HCT116 (cell line): ENCODE measurements at regions not wholly inside any gene's neighbourhood (a gene's known extent, or its start where the extent isn't known, plus 50 kb on each side); places are given as distances from the start of the nearest gene placed in this dataset.

Source experiments
- ATAC-seq: fragments of 200-7000 bp; cut with Tn5 transposase; 2 replicates; pipeline ENCODE4 v1.9.1; 2020; ENCODE audit warnings: mild to moderate bottlenecking, moderate library complexity
- BruUV-seq: library from RNA; stranded (reverse); fragments of 400-500 nt; replicated peaks from 2 replicates; lab custom pipeline; 2021; lab: Mats Ljungman, UMichigan
- CTCF ChIA-PET: fragments of 300-600 bp; sonication (Branson Sonifier 250); formaldehyde crosslinking; loops from one replicate; lab custom pipeline; 2021; ENCODE audit warnings: antibody characterized with exemption; lab: Charles Lee
- POLR2A ChIA-PET: fragments of 300-600, 350-600 bp; sonication (Branson Sonifier 250); formaldehyde crosslinking; loops from one replicate; lab custom pipeline; 2021; ENCODE audit warnings: antibody characterized with exemption; lab: Charles Lee
- RAD21 ChIA-PET, 2 experiments: fragments of 300-600 bp; sonication (Branson Sonifier 250); formaldehyde crosslinking; loops; one replicate each; lab custom pipeline; 2023; ENCODE audit warnings: low total read pairs in 2 of 2; ENCODE audit not compliant: uncharacterized antibody in 2 of 2, unreplicated experiment in 2 of 2, low non-redundant PET in 1 of 2; lab: Charles Lee
- DNase-seq: peaks from one replicate; pipeline ENCODE4 v3.0.0-alpha.2; 2010; ENCODE audit warnings: low read depth, low spot score
- H2AFZ ChIP-seq: fragments of 200-600 bp; shearing (Covaris generic), sonication (generic); 2 replicates; pipeline ENCODE4 v1.6.1; 2017; ENCODE audit warnings: low read depth, mixed run types, mixed read lengths, antibody characterized with exemption, low read length; ENCODE audit not compliant: poor library complexity, severe bottlenecking
- H3K27ac ChIP-seq: 2 replicates; pipeline ENCODE4 v1.5.1; 2012; ENCODE audit warnings: low read depth, low read length
- H3K27me3 ChIP-seq: fragments of 200-600 bp; sonication (generic); 2 replicates; pipeline ENCODE4 v1.6.1; 2016; ENCODE audit warnings: mixed run types, low read length, mixed read lengths; ENCODE audit not compliant: insufficient read depth
- H3K36me3 ChIP-seq, 2 experiments: fragments of 200-500 bp in 1 of 2; fragments of 200-600 bp in 1 of 2; sonication (Bioruptor generic) in 1 of 2; sonication (generic) in 1 of 2; 2 replicates each; pipeline versions ENCODE4 v1.5.1 to v1.6.1; 2014 to 2016; ENCODE audit warnings: low read length in 2 of 2, inconsistent platforms in 1 of 2, mixed read lengths in 1 of 2, mixed run types in 1 of 2; ENCODE audit not compliant: insufficient read depth in 2 of 2, control insufficient read depth in 1 of 2
- H3K4me1 ChIP-seq, 2 experiments: fragments of 200-600 bp in 1 of 2; sonication (generic) in 1 of 2; 2 replicates each; pipeline versions ENCODE4 v1.5.1 to v1.6.1; 2012 to 2017; ENCODE audit warnings: low read length in 2 of 2, inconsistent platforms in 1 of 2, mild to moderate bottlenecking in 1 of 2, mixed read lengths in 1 of 2, mixed run types in 1 of 2, moderate library complexity in 1 of 2; ENCODE audit not compliant: insufficient read depth in 2 of 2, control insufficient read depth in 1 of 2
- H3K4me2 ChIP-seq: fragments of 200-600 bp; sonication (generic); 2 replicates; pipeline ENCODE4 v1.6.1; 2017; ENCODE audit warnings: mixed run types, low read length, mixed read lengths
- H3K4me3 ChIP-seq, 2 experiments: fragments of 200-600 bp in 1 of 2; sonication (generic) in 1 of 2; replicated peaks in 1 of 2; 2 replicates each; pipeline ENCODE4 v1.5.1; 2011 to 2016; ENCODE audit warnings: low read length in 2 of 2, control low read depth in 1 of 2, low read depth in 1 of 2, mild to moderate bottlenecking in 1 of 2, mixed read lengths in 1 of 2, mixed run types in 1 of 2
- H3K79me2 ChIP-seq: fragments of 200-600 bp; sonication (generic); 2 replicates; pipeline ENCODE4 v1.6.1; 2017; ENCODE audit warnings: mild to moderate bottlenecking, mixed run types, low read length, moderate library complexity, mixed read lengths; ENCODE audit not compliant: insufficient read depth
- H3K9ac ChIP-seq: fragments of 200-600 bp; sonication (generic); 2 replicates; pipeline ENCODE4 v1.6.1; 2016; ENCODE audit warnings: low read length, mixed read lengths
- H3K9me2 ChIP-seq: fragments of 200-600 bp; sonication (generic), shearing (Covaris generic); 2 replicates; pipeline ENCODE4 v1.6.1; 2017; ENCODE audit warnings: mixed run types, mild to moderate bottlenecking, moderate library complexity; ENCODE audit not compliant: insufficient read depth
- H3K9me3 ChIP-seq, 2 experiments: fragments of 200-500 bp in 1 of 2; fragments of 200-600 bp in 1 of 2; sonication (Bioruptor generic) in 1 of 2; sonication (generic) in 1 of 2; 2 replicates each; pipeline ENCODE4 v1.6.1; 2014 to 2017; ENCODE audit warnings: low read length in 2 of 2, mixed read lengths in 2 of 2, inconsistent platforms in 1 of 2, low read depth in 1 of 2, mild to moderate bottlenecking in 1 of 2, mixed run types in 1 of 2, moderate library complexity in 1 of 2; ENCODE audit not compliant: control insufficient read depth in 1 of 2, insufficient read depth in 1 of 2
- H4K20me1 ChIP-seq: fragments of 200-600 bp; sonication (generic), shearing (Covaris generic); 2 replicates; pipeline ENCODE4 v1.6.1; 2017; ENCODE audit warnings: mixed run types, mild to moderate bottlenecking, moderate library complexity; ENCODE audit not compliant: insufficient read depth
- CBX3 ChIP-seq: IDR thresholded peaks from 2 replicates; pipeline ENCODE4 v1.6.1; 2012; ENCODE audit warnings: low read depth
- CEBPB ChIP-seq: IDR thresholded peaks from 2 replicates; pipeline ENCODE4 v1.6.1; 2012; ENCODE audit warnings: low read depth
- EGR1 ChIP-seq: IDR thresholded peaks from 2 replicates; pipeline ENCODE4 v1.6.1; 2012; ENCODE audit warnings: low read depth
- ELF1 ChIP-seq: IDR thresholded peaks from 2 replicates; pipeline ENCODE4 v1.6.1; 2012; ENCODE audit warnings: low read depth, borderline replicate concordance
- POLR2A ChIP-seq: IDR thresholded peaks from 2 replicates; pipeline ENCODE4 v1.7.0; 2011; ENCODE audit warnings: borderline replicate concordance; ENCODE audit not compliant: insufficient read depth, insufficient read length; ENCODE audit errors: extremely low read depth
- SIN3A ChIP-seq: IDR thresholded peaks from 2 replicates; pipeline ENCODE4 v1.6.1; 2012; ENCODE audit warnings: low read depth
- SP1 ChIP-seq: IDR thresholded peaks from 2 replicates; pipeline ENCODE4 v1.6.1; 2012; ENCODE audit warnings: low read depth
- SRF ChIP-seq: IDR thresholded peaks from 2 replicates; pipeline ENCODE4 v1.6.1; 2012; ENCODE audit warnings: low read depth
- TCF7L2 ChIP-seq: IDR thresholded peaks from 2 replicates; pipeline ENCODE4 v1.7.0; 2011; ENCODE audit warnings: borderline replicate concordance, inconsistent platforms; ENCODE audit not compliant: insufficient read depth, insufficient read length; ENCODE audit errors: extremely low read depth
- YY1 ChIP-seq: IDR thresholded peaks from 2 replicates; pipeline ENCODE4 v1.6.1; 2011; ENCODE audit warnings: low read length, low read depth, moderate library complexity, mild to moderate bottlenecking; ENCODE audit not compliant: insufficient replicate concordance; ENCODE audit errors: extremely low read depth
- ZFX ChIP-seq: fragments of 450-650 bp; IDR thresholded peaks from 2 replicates; pipeline ENCODE4 v1.6.1; 2017
- ZNF274 ChIP-seq: fragments of 200-500 bp; sonication (Bioruptor generic); IDR thresholded peaks from 2 replicates; pipeline ENCODE4 v1.6.1; 2014; ENCODE audit warnings: mild to moderate bottlenecking, low read depth, low read length, inconsistent platforms
- intact Hi-C: fragments of 100-400 bp; cut with micrococcal nuclease; formaldehyde crosslinking; loops from 2 replicates; pipeline ENCODE4 v1.10.0; 2022
- TF ChIP-seq, protein P1 (sequence below), 3 experiments: fragments of 200-600 bp in 1 of 3; sonication (generic) in 1 of 3; IDR thresholded peaks in 2 of 3; conservative IDR thresholded peaks in 1 of 3; 2 replicates each; pipeline ENCODE4 v1.5.1; 2012 to 2017; ENCODE audit warnings: low read depth in 2 of 3, low read length in 2 of 3, antibody characterized with exemption in 1 of 3, borderline replicate concordance in 1 of 3, control low read depth in 1 of 3, mild to moderate bottlenecking in 1 of 3, mixed read lengths in 1 of 3, mixed run types in 1 of 3, moderate library complexity in 1 of 3; ENCODE audit not compliant: insufficient read depth in 1 of 3
- TF ChIP-seq, protein P2 (sequence below): IDR thresholded peaks from 2 replicates; pipeline ENCODE4 v1.6.1; 2012
- TF ChIP-seq, protein P3 (sequence below): IDR thresholded peaks from 2 replicates; pipeline ENCODE4 v1.6.1; 2012; ENCODE audit warnings: low read depth
- TF ChIP-seq, protein P4 (sequence below): IDR thresholded peaks from 2 replicates; pipeline ENCODE4 v1.6.1; 2011; ENCODE audit warnings: mild to moderate bottlenecking, low read length, moderate library complexity; ENCODE audit not compliant: insufficient replicate concordance; ENCODE audit errors: extremely low read depth
- TF ChIP-seq, protein P5 (sequence below): IDR thresholded peaks from 2 replicates; pipeline ENCODE4 v1.6.1; 2012

DNA sequence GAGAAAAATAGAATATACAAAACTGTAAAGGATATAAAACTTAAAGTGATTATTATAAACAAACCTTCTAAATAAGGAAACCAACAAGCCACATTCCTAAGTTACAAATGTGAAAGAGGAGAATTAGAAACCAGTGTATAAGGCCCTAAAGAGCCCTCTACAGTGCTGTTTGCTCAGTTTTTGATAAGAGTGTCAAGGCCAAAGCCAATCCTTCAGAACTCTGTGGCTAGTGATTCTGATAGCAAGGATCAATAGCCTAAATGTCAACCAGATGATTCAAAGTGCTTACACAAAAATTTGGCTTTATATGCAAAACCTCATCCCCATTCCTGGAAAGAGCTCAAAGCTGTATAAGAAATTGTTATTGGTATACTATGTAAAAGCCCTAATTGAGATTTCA, 104.6 kb upstream of the HTR1E start:
- H3K4me3 ChIP-seq: no peak overlapping the region
- BruUV-seq: no TSS peak
- H3K27ac ChIP-seq: no peak overlapping the region
- DNase-seq (no peak), ATAC-seq (no peak)
- CTCF ChIA-PET: no interaction called here
- H3K79me2 ChIP-seq: no peaks in the 10 kb centered on the region
- no peaks in the 10 kb centered on the region for H3K27me3 ChIP-seq
- TF ChIP-seq, protein P1, sequence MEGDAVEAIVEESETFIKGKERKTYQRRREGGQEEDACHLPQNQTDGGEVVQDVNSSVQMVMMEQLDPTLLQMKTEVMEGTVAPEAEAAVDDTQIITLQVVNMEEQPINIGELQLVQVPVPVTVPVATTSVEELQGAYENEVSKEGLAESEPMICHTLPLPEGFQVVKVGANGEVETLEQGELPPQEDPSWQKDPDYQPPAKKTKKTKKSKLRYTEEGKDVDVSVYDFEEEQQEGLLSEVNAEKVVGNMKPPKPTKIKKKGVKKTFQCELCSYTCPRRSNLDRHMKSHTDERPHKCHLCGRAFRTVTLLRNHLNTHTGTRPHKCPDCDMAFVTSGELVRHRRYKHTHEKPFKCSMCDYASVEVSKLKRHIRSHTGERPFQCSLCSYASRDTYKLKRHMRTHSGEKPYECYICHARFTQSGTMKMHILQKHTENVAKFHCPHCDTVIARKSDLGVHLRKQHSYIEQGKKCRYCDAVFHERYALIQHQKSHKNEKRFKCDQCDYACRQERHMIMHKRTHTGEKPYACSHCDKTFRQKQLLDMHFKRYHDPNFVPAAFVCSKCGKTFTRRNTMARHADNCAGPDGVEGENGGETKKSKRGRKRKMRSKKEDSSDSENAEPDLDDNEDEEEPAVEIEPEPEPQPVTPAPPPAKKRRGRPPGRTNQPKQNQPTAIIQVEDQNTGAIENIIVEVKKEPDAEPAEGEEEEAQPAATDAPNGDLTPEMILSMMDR (IDR thresholded peaks at IDR 0.05 in 2 of 3, conservative IDR thresholded peaks at IDR 0.05 in 1 of 3; ENCODE audit: borderline replicate concordance in 1 of 3, insufficient read depth in 1 of 3, low read depth in 2 of 3, low read length in 2 of 3): no peak
- TF ChIP-seq CBX3: no peak
- no peak for TF ChIP-seq POLR2A
- TF ChIP-seq, protein P2, sequence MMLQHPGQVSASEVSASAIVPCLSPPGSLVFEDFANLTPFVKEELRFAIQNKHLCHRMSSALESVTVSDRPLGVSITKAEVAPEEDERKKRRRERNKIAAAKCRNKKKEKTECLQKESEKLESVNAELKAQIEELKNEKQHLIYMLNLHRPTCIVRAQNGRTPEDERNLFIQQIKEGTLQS: no peak
- no peak for TF ChIP-seq CEBPB
- no peak for TF ChIP-seq TCF7L2
- TF ChIP-seq YY1: no peak
- TF ChIP-seq EGR1: no peak
- no peak for TF ChIP-seq ZNF274
- TF ChIP-seq, protein P3, sequence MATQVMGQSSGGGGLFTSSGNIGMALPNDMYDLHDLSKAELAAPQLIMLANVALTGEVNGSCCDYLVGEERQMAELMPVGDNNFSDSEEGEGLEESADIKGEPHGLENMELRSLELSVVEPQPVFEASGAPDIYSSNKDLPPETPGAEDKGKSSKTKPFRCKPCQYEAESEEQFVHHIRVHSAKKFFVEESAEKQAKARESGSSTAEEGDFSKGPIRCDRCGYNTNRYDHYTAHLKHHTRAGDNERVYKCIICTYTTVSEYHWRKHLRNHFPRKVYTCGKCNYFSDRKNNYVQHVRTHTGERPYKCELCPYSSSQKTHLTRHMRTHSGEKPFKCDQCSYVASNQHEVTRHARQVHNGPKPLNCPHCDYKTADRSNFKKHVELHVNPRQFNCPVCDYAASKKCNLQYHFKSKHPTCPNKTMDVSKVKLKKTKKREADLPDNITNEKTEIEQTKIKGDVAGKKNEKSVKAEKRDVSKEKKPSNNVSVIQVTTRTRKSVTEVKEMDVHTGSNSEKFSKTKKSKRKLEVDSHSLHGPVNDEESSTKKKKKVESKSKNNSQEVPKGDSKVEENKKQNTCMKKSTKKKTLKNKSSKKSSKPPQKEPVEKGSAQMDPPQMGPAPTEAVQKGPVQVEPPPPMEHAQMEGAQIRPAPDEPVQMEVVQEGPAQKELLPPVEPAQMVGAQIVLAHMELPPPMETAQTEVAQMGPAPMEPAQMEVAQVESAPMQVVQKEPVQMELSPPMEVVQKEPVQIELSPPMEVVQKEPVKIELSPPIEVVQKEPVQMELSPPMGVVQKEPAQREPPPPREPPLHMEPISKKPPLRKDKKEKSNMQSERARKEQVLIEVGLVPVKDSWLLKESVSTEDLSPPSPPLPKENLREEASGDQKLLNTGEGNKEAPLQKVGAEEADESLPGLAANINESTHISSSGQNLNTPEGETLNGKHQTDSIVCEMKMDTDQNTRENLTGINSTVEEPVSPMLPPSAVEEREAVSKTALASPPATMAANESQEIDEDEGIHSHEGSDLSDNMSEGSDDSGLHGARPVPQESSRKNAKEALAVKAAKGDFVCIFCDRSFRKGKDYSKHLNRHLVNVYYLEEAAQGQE: no peak
- no peak for TF ChIP-seq SIN3A
- TF ChIP-seq, protein P4, sequence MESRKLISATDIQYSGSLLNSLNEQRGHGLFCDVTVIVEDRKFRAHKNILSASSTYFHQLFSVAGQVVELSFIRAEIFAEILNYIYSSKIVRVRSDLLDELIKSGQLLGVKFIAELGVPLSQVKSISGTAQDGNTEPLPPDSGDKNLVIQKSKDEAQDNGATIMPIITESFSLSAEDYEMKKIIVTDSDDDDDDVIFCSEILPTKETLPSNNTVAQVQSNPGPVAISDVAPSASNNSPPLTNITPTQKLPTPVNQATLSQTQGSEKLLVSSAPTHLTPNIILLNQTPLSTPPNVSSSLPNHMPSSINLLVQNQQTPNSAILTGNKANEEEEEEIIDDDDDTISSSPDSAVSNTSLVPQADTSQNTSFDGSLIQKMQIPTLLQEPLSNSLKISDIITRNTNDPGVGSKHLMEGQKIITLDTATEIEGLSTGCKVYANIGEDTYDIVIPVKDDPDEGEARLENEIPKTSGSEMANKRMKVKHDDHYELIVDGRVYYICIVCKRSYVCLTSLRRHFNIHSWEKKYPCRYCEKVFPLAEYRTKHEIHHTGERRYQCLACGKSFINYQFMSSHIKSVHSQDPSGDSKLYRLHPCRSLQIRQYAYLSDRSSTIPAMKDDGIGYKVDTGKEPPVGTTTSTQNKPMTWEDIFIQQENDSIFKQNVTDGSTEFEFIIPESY: no peak
- no peak for TF ChIP-seq SP1
- no peak for TF ChIP-seq SRF
- no peak for TF ChIP-seq ZFX
- TF ChIP-seq, protein P5, sequence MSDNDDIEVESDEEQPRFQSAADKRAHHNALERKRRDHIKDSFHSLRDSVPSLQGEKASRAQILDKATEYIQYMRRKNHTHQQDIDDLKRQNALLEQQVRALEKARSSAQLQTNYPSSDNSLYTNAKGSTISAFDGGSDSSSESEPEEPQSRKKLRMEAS: no peak
- no peak for TF ChIP-seq ELF1
- intact Hi-C loops: no loop called here
- no peaks in the 10 kb centered on the region for H3K4me1 ChIP-seq
- no peak overlapping the region for H3K9ac ChIP-seq
- H3K9me2 ChIP-seq: no peaks in the 10 kb centered on the region
- H3K4me2 ChIP-seq: no peak overlapping the region
- no peaks in the 10 kb centered on the region for H3K36me3 ChIP-seq
- no peak overlapping the region for H2AFZ ChIP-seq
- POLR2A ChIA-PET: no interaction called here
- H4K20me1 ChIP-seq: no peaks in the 10 kb centered on the region
- RAD21 ChIA-PET: no interaction called here
- no peaks in the 10 kb centered on the region for H3K9me3 ChIP-seq
